GM21576 (cell line): ENCODE measurements at regions not wholly inside any gene's neighbourhood (a gene's known extent, or its start where the extent isn't known, plus 50 kb on each side); places are given as distances from the start of the nearest gene placed in this dataset.

ENCODE experiments used
- ATAC-seq: cut with Tn5 transposase; IDR thresholded peaks from one replicate; pipeline ENCODE4 v1.9.1; 2021; ENCODE audit warnings: mild to moderate bottlenecking, moderate library complexity; ENCODE audit not compliant: unreplicated experiment

DNA sequence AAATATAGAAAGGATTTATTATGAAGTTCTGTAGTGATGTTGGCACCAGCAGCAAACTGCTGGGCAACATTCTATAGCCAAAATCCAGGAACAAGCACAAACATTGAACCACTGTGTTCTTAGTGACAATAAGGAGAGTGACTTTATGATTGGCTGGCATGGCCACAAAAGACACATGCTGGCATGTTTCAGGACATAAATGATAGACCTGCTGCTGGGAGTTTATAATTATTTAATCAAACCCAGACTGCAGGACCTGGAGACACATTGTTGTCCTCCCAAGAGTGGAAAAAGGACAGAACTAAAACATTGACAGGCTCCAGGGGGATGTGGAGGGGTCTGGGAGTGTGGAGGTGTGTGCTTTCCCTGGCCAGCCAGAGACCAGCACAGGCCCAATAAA is 255.3 kb upstream of the LRTM1 start:
- no peak for ATAC-seq

DNA sequence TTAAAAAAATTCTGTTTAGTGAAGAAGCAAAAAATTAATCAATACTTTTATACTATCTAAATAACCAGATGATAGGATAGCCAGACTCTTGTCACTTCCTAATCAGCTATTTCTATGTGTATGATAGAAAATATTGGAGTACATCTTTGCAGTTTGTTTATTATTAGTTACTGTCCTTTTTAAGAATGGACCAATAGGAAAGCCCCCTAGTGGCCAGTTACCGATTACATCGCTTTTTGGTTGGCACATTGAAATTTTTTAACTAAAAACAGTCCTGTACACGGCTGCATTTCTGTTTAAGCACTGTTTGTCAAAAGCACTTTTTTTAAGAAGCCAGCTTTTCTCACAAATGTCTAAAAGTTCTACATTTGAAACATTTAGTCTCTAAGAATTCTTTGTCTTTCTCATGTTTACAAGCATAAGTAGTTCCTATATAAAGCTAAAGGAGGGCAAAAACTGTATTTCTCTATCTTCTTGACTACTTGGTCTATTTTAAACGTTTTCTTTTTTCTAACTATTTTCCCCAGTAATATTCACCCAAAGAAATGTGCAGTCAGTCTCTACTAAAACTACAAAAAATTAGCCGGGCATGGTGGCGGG is 253.2 kb upstream of the LRTM1 start:
- ATAC-seq: no peak

DNA sequence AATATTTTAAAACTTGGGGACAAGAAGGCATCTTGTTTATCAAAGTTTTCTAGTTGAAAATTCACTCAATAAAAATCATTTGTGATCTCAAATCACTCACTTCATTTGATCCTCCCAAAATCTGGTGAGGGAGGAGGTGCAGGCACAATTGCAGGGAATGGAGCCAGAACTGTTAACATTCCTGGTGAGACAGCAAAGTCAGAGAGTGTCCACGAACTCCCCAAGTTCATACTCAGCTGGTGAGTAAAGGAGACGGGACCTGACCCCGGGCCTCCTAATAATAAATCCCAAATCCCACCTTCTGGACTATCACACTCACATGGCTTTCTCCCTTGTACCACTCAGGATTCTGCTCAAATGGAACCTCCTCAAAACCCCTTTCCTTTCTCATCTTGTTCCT is 252.3 kb upstream of the LRTM1 start:
- ATAC-seq: no peak

DNA sequence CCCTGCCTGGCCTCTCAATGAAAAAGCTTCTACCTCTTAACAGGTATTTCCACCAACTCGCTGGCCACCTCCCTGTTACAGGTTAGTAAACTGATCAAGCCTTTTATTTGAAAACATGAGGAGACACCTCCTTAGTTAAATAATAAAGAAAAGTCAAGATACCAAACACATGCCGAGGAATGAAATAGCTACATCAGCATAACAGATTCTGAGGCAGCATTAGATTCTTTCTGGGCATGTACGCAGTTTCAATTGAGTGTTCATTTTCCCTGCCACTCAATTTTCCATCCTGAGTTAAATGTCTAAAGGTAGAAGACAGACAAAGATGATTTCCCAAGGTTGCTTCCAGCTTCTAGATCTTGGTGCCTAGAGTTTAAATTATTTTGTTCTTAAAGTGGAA is 250.5 kb upstream of the LRTM1 start:
- no peak for ATAC-seq

DNA sequence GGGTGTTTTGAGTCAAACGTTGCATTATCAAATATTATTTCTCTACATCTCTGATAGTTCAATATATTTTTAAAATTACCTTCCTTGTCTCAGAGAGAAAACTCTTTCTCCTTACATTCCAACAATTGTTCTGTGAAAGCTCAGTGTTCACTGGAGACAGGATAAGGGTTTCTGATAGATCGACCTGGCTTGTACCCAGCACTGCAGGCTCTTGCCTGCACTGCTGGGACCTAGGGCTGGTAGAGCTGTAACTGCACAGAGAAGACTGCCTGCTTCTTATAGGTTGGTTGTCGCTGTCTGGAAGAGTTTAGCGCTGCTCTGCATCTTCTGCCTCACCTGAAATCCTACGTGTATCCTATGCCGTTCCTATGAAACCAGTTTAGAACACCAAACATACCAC is 249.9 kb upstream of the LRTM1 start:
- no peak for ATAC-seq

DNA sequence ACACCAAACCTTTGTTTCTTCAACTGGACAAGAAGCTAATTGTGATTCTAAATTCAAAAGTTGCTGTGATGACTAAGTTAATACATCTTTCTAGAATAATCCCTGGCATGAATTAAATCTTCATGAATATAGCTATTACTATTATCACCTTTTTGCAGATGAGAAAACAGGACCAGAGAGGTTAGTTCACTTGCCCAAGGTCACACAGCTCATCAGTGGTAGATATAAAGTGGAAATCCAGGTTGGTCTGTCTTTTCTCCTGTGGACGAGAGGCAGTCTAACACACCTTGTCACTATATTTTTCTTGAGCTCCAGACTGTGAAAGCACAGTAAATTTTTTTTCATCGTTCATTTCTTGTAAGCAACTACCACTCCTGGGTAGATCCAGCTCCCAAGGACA is 247.6 kb upstream of the LRTM1 start:
- no peak for ATAC-seq

DNA sequence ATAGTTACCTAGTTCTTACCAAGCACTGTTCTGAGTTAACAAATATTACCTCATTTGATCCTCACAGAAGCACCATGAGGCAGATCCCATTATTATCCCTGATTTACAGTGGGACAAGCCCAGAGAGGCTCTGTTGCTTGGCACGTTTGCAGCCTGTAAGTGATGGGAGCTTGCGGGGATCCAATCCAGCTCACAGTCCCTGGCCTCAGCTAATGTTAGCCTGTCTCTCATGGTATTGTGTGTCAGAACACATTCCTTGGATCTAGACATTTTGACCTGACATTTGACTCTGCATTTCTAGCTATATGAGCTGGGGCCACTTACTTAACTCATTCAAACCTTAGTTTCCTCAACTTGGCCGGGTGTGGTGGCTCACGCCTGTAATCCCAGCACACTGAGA is 246.9 kb upstream of the LRTM1 start:
- no peak for ATAC-seq

DNA sequence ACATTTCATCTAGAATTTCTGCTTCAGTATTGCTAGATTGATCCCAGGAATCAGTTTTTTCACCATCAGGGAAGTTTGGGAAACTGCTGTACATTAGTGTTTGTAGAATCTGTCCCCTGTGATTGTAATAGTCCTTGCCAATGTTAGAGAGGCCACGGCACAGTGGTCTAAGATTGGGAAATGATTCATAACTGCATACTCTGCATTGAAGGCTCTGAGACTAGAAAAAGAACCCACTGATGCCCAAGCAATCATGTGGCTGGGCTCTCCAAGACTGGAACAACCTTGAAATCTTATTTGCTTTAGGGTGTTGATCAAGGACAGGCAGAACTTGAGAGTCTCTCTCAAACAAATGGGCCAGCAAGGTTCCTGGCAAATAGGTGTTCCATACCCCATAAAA is 245.6 kb upstream of the LRTM1 start:
- no peak for ATAC-seq

DNA sequence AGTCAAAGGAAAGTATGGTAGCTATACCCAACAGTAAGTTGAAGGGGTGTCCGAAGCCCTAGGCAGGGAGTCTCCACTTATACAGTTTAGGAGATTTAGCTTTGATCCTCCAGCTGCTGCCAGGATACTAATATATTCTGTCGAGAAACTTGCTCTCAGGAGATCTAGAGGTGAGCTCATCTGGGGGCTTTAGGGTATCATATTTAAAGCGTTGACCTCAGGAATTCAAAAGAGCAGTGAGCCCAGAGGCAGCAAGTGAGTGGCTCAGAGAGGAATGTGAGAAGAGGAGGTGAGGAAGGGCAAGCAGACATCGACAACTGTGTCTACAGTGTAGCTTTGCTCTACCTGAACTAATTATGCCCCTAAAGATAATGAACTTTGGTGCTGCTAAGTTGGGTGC is 245.1 kb upstream of the LRTM1 start:
- no peak for ATAC-seq

DNA sequence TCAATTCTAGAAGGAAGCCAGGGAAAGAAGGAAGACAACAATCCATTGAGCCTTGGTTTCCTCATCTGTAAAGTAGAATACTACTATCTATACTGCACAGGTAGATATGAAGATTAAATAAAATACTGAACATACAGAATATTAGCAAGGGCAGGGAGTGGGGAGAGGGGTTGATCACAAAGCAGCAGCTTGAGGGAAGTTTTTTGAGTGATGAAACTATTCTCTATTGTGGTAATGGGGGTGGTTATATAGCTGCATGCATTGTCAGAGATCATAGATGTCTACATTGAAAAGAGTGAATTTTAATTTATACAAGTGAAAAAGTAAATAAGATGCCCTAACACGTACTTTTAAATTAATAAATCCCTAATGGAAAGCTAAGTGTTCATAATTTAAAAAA is 242.6 kb upstream of the LRTM1 start:
- ATAC-seq: no peak

DNA sequence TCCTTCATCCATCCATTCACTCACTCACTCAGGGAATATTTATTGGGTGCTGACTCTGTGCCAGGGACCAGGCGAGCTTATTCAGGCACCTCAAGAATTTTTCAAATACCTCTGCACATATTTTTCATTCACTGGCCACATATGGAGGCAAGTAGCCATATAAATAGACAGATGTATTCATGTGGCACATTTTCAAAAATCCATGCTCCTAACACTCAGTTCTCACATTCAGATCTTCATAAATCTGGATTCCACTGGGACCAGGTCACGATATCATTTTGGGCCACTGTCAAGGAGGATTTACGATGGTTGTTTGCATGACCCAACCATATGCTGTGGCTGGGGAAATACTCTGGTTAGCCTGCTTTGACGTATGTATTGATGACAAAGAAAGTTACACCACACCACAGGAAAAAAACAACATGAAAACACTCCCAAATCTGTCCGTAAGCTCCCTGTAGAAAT is 241.8 kb upstream of the LRTM1 start:
- no peak for ATAC-seq

DNA sequence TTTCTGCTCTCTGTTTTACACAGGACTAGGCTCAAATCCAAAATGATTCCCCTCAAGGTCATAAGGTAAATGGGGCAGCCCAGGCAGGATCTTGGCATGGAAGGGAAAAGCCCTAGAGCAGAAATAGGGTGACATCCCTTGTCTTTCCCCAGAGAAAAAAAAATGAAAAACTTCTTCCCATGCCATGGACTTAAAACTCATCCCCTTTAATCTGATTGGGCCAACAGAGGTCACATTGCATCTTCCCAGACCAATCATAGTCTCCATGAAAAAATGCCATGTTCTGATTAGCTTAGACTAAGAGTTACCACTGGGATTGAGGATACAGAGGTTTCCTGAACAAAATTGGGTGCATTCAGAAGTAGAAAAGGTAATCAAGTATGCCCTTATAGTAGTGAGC is 241.3 kb upstream of the LRTM1 start:
- ATAC-seq: no peak

DNA sequence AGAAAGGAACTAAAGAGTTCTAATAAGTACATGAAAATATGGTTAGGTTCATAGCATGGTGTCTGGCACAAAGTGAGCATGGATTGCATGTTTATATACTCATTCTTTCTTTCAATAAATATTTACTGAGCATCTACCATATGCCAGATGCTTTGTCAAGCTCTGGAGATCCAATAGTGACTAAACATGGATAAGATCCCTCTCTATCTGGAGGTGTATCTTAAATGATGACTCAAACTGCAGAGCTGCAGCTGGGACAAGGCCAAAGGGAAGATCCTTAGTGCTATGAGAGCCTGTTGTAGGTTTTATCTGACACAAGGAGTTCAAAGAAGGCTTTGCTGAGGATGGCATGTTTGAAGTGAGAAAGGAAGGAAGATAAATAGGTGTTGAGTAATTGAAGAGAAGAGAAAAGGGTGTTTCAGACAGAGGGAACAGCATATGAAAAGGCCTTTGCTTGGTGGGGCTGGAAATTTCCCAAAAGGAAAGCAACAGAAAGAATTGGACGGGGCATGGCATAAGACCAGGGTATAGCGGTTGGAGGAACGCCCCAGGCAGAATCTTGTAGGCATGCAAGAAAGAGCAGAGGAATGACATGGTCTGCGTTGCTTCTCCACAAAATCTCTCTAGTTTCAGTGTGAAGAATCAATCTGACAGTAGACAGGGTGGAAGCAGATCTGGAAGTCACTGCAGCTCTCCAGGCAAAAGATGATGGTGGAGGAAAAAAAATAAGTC is 239.9 kb upstream of the LRTM1 start:
- ATAC-seq: no peak

DNA sequence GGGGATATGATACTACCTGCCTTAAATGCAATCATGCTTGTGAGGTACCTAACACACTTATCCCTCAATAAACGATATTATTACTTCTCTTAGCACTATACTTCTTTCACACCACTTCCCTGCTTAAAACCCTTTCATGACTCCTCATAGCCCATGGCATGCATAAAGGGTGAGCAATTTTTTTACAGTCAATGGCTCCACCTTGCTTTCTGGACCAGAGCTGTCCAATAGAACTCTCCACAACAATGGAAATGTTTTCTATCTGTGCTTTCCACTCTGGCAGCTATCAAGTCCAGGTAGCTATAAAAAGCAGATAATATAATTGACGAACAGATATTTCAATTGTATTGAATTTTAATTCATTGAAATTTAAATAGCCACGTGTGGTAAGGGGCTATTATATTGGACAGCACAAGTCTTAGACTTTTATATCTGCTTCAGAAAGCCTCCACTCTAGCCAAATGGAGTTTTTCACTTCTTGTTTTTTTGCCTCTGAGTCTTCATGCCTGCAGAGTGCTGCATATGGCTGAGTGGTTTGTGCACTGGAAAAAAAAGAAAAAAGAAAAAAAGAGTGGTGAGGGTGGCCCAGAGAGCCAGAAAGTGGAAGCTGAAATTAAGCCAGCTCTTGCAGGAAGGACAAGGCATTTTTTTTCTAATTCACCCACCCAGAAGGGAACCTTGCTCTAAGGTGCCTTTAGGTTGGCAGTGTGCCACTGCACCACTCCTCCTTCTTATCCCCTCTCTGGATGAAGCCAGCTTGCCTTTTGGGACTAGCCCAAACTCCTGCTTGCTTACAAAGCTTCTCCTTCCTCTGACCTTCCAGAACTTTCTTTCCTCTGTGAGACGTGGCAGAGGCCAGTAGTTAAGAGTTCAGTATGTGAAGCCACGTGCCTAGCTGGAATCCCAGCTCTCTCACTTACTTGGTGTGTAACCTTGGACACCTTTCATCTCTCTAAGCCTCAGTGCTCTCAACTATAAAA is 239.0 kb upstream of the LRTM1 start:
- no peak for ATAC-seq

DNA sequence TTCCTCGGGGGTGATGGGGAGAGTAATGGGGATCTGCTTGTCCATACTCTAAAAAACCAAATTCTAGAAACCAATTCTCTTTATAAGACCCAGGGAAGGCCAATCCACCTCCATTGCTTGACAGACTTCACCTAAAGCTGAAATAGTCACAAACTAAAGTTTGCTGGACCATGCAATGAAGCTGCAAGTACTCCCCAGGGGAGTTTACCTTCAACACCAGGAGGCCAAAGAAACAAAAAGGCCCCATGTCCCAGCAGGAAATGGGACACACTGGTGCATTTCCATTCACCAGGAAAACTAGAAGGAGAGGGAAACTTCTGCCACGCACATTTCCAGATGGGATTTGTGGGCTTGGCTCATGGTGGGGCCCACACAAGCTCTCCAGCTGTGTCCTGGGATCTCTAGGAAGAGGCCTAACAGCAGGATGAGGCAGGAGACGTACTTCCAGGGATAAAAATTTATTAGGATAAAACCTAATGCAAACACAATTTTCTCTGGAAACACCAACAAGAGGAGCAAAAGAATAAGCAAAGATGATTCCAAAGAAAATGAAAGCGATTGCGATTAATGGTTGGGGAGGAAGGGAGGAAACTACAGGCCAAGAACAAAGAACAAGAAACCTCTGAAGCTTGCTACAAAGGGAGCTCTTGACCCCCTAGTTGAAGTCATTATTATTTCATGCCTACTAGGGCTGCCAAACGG is 238.0 kb upstream of the LRTM1 start:
- ATAC-seq: no peak

DNA sequence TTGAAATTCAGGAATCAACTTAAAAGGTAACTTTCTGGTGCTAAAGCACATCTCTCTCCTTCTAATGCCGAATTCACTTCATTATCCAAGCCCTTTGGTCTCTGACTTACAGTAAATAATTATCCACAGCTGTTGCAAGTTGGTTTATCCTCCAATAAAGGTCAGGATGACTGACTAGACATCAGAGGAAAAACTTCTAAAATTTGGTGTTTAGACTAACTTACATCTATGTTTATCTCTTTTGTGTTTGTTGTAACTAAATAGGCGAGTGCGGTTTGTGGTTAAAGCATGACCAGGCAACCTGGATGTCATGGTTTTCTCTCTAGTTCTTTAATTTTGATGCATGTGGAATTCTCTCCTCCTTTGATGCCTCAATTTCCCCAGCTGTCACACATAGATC is 237.4 kb upstream of the LRTM1 start:
- ATAC-seq: no peak

DNA sequence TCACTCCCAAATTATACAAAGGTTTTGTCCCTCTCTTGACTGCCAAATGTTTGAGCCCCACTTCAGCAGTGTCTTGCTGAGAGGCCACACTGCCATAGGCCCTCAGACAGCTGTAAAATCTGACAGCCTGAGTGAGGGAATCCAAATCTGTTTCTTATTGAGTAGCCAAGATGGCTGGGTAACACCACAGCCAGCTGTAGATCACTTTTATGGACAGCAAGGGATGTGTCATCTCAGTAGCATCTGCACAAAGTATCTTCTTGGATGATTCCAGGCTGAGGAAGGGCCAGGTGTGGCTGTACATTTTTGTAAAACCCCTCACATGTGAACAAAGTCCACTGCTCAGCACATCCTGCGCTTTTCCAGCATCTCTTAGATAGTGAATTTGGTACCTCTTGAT is 237.0 kb upstream of the LRTM1 start:
- ATAC-seq: no peak

DNA sequence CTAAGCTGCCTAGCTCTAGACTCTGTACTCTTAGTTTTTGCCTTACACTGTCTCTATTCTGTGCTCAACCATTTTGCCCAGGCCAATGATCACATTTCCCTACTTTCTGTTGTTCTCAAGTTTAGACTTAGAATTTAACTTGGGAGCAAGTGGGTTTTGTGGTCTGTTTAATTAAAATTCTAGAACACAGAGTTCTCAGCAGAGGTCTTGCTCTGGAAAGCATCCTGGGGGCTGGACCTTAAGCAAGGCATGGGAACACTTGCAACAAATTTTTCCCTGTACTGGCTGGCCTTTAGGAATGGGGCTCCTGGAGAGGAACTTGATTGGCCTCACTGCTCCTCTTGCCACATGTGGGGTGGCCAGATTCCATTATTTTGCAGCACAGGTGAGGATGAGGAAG is 236.3 kb upstream of the LRTM1 start:
- ATAC-seq: no peak

DNA sequence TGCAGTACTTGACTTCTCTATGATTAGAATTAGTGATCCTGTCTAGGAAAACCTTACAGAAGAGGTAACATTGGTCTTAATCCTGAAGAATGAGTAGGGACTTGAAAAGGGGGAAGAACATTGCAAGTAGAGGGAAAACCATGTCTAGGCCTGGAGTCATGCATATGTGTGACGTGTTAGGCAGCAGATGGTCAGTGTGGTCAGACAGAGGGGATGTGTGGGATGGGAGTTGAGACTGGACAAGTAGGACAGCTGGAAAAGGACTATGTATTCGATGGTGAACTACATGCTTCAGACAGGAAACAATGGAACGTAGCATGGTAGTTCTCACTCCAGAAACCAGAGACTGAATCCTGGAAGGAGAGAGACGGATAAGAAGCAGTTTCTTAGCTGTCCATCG is 235.6 kb upstream of the LRTM1 start:
- no peak for ATAC-seq

DNA sequence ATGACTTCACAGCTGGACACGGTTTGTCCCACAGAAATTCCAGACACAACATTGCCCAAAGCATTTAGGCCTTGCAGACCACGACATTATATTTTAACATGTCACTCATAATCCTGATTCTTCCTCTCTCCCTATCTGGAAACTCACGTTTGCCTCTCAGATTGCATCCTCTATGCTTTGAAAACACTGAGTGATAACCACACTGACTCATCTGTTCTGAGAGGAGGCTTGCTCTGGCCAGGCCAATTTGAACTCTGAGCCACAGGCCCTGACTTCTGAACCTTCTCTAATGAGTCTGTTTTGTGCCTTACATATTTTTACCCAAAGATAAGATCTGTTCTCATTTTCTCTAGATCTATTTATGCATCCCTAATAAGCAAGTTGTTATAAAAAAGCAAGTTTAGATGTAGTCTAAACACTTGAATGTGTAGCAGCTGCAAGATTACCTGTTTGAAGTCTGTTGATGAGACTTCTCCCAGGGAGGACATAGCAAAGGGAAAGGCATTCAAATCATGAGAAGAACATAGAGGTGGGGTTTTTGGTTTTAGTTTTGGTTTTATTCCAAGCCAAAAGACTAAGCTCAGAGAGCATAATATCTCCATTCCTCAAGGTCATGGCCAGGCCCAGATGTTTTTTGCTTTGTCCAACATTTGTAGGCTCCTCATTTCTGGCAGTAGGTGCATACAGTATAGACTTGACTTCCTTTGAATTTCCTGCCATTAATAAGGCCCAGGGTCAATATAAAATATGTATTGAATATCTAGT is 234.4 kb upstream of the LRTM1 start:
- no peak for ATAC-seq
